Liver (tissue), 8 donors: ENCODE measurements at regions not wholly inside any gene's neighbourhood (a gene's known extent, or its start where the extent isn't known, plus 50 kb on each side); places are given as distances from the start of the nearest gene placed in this dataset.

ENCODE experiments used
- DNase-seq: peaks from one replicate; pipeline ENCODE4 v3.0.0-alpha.2; 2017; ENCODE audit warnings: low spot score
- H3K27ac ChIP-seq, 2 donors: one replicate each; pipeline ENCODE4 v1.7.0; 2013; ENCODE audit warnings: inconsistent platforms in 2 of 2, low read length in 2 of 2, control low read depth in 1 of 2, low read depth in 1 of 2, mild to moderate bottlenecking in 1 of 2
- H3K27me3 ChIP-seq, 4 donors: one replicate each; pipeline versions ENCODE4 v1.6.1 to v1.7.0; 2013; ENCODE audit warnings: low read length in 3 of 4, inconsistent platforms in 1 of 4, mild to moderate bottlenecking in 1 of 4, moderate library complexity in 1 of 4; ENCODE audit not compliant: control insufficient read depth in 4 of 4, insufficient read depth in 4 of 4
- H3K36me3 ChIP-seq, 4 donors: one replicate each; pipeline versions ENCODE4 v1.6.1 to v1.7.0; 2013; ENCODE audit warnings: low read length in 3 of 4, mild to moderate bottlenecking in 3 of 4, low read depth in 1 of 4, moderate library complexity in 1 of 4; ENCODE audit not compliant: control insufficient read depth in 4 of 4, insufficient read depth in 3 of 4
- H3K4me1 ChIP-seq, 4 donors: one replicate each; pipeline versions ENCODE4 v1.6.1 to v1.7.0; 2013; ENCODE audit warnings: low read length in 3 of 4, mild to moderate bottlenecking in 3 of 4, moderate library complexity in 1 of 4; ENCODE audit not compliant: control insufficient read depth in 4 of 4, insufficient read depth in 4 of 4
- H3K4me3 ChIP-seq, 3 donors: one replicate each; pipeline versions ENCODE4 v1.6.1 to v1.7.0; 2013; ENCODE audit warnings: low read length in 3 of 3, control low read depth in 1 of 3, low read depth in 1 of 3, mild to moderate bottlenecking in 1 of 3
- H3K9ac ChIP-seq, 2 donors: one replicate each; pipeline ENCODE4 v1.7.0; 2013; ENCODE audit warnings: low read length in 2 of 2, mild to moderate bottlenecking in 2 of 2, moderate library complexity in 2 of 2, control low read depth in 1 of 2, low read depth in 1 of 2
- H3K9me3 ChIP-seq, 4 donors: one replicate each; pipeline versions ENCODE4 v1.6.1 to v1.7.0; 2013; ENCODE audit warnings: low read length in 3 of 4; ENCODE audit not compliant: control insufficient read depth in 4 of 4
- EGR1 ChIP-seq, 2 donors: IDR thresholded peaks; 2 replicates each; pipeline ENCODE4 v1.6.1; 2016 to 2018; ENCODE audit warnings: antibody characterized with exemption in 2 of 2, low read depth in 2 of 2
- FOXA1 ChIP-seq: IDR thresholded peaks from 2 replicates; pipeline ENCODE4 v1.6.1; 2016; ENCODE audit warnings: antibody characterized with exemption
- FOXA2 ChIP-seq: IDR thresholded peaks from 2 replicates; pipeline ENCODE4 v1.6.1; 2016; ENCODE audit warnings: antibody characterized with exemption
- GABPA ChIP-seq, 2 donors: IDR thresholded peaks in 1 of 2; conservative IDR thresholded peaks in 1 of 2; 2 replicates each; pipeline ENCODE4 v1.6.1; 2016; ENCODE audit warnings: antibody characterized with exemption in 2 of 2, mild to moderate bottlenecking in 1 of 2, moderate library complexity in 1 of 2
- HNF4A ChIP-seq, 2 donors: conservative IDR thresholded peaks; 2 replicates each; pipeline ENCODE4 v1.6.1; 2016; ENCODE audit warnings: antibody characterized with exemption in 2 of 2, mild to moderate bottlenecking in 2 of 2
- HNF4G ChIP-seq: IDR thresholded peaks from 2 replicates; pipeline ENCODE4 v1.6.1; 2016; ENCODE audit warnings: antibody characterized with exemption
- JUND ChIP-seq, 2 donors: IDR thresholded peaks; 2 replicates each; pipeline ENCODE4 v1.6.1; 2016; ENCODE audit warnings: antibody characterized with exemption in 2 of 2
- RAD21 ChIP-seq, 2 donors: IDR thresholded peaks; 2 replicates each; pipeline ENCODE4 v1.6.1; 2016; ENCODE audit warnings: antibody characterized with exemption in 2 of 2, mild to moderate bottlenecking in 2 of 2
- RXRA ChIP-seq, 2 donors: IDR thresholded peaks; 2 replicates each; pipeline ENCODE4 v1.6.1; 2017 to 2018; ENCODE audit warnings: antibody characterized with exemption in 2 of 2, mild to moderate bottlenecking in 1 of 2
- SP1 ChIP-seq: IDR thresholded peaks from 2 replicates; pipeline ENCODE4 v1.6.1; 2018; ENCODE audit warnings: antibody characterized with exemption, mild to moderate bottlenecking
- WGBS: extraction: QIAGEN DNeasy Blood & Tissue Kit; methylation state at CpG from one replicate; pipeline ENCODE4 v1.1.7; 2013; 5-methylcytosine and 5-hydroxymethylcytosine counted together
- TF ChIP-seq, protein P1 (sequence below): IDR thresholded peaks from 2 replicates; pipeline ENCODE4 v1.6.1; 2016; ENCODE audit warnings: antibody characterized with exemption
- TF ChIP-seq, protein P2 (sequence below): IDR thresholded peaks from 2 replicates; pipeline ENCODE4 v1.6.1; 2016; ENCODE audit warnings: antibody characterized with exemption
- TF ChIP-seq, protein P3 (sequence below): fragments of 150-350 bp; IDR thresholded peaks from 2 replicates; pipeline ENCODE4 v1.5.1; 2017; ENCODE audit warnings: improper control_type of control experiment, low read depth, low read length; ENCODE audit not compliant: missing input control
- donor health status: healthy.
- donor health status: healthy.
- donor health status: healthy.
- donor health status: healthy.
- donor health status: healthy.

- H3K4me1 ChIP-seq, result no peaks in the 10 kb centered on the region
- no peaks in the 10 kb centered on the region for H3K9me3 ChIP-seq
- no peak for TF ChIP-seq SP1
- TF ChIP-seq HNF4A (conservative IDR thresholded peaks at IDR 0.05), result no peak
- no peak for TF ChIP-seq FOXA1
- TF ChIP-seq, protein P1, sequence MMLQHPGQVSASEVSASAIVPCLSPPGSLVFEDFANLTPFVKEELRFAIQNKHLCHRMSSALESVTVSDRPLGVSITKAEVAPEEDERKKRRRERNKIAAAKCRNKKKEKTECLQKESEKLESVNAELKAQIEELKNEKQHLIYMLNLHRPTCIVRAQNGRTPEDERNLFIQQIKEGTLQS, result no peak
- no peak for TF ChIP-seq GABPA (IDR thresholded peaks at IDR 0.05 in 1 of 2, conservative IDR thresholded peaks at IDR 0.05 in 1 of 2)
- no peak for TF ChIP-seq FOXA2
- TF ChIP-seq RAD21 (IDR thresholded peaks at IDR 0.05), result no peak
- TF ChIP-seq RXRA (IDR thresholded peaks at IDR 0.05), result no peak
- no peak for TF ChIP-seq JUND (IDR thresholded peaks at IDR 0.05)
- TF ChIP-seq EGR1 (IDR thresholded peaks at IDR 0.05; ENCODE audit: low read depth in 2 of 2), result no peak
- TF ChIP-seq, protein P2, sequence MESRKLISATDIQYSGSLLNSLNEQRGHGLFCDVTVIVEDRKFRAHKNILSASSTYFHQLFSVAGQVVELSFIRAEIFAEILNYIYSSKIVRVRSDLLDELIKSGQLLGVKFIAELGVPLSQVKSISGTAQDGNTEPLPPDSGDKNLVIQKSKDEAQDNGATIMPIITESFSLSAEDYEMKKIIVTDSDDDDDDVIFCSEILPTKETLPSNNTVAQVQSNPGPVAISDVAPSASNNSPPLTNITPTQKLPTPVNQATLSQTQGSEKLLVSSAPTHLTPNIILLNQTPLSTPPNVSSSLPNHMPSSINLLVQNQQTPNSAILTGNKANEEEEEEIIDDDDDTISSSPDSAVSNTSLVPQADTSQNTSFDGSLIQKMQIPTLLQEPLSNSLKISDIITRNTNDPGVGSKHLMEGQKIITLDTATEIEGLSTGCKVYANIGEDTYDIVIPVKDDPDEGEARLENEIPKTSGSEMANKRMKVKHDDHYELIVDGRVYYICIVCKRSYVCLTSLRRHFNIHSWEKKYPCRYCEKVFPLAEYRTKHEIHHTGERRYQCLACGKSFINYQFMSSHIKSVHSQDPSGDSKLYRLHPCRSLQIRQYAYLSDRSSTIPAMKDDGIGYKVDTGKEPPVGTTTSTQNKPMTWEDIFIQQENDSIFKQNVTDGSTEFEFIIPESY, result no peak
- H3K36me3 ChIP-seq, result no peaks in the 10 kb centered on the region
- H3K27me3 ChIP-seq, result no peaks in the 10 kb centered on the region
- H3K27ac ChIP-seq, result no peak overlapping the region
- no peak for DNase-seq
- WGBS, result 50% methylated on average over 7 of the region's 7 CpGs
- H3K9ac ChIP-seq, result no peak overlapping the region
- H3K4me3 ChIP-seq, result no peak overlapping the region
Observed at GRCh38 chr18:10140461-10141282, 226.9 kb downstream of the VAPA start.

- Histone ChIP-seq H3K27me3 (no peaks in the 10 kb centered on the region), H3K9ac (no peak overlapping the region), H3K4me3 (no peak overlapping the region), H3K4me1 (no peaks in the 10 kb centered on the region), H3K9me3 (no peaks in the 10 kb centered on the region), H3K27ac (no peak overlapping the region), H3K36me3 (no peaks in the 10 kb centered on the region)
- no peak for DNase-seq
- TF ChIP-seq FOXA1, result no peak
- 78% methylated on average over 7 of the region's 7 CpGs for WGBS
Observed at GRCh38 chr18:10141559-10141958, 227.7 kb downstream of the VAPA start.

DNA sequence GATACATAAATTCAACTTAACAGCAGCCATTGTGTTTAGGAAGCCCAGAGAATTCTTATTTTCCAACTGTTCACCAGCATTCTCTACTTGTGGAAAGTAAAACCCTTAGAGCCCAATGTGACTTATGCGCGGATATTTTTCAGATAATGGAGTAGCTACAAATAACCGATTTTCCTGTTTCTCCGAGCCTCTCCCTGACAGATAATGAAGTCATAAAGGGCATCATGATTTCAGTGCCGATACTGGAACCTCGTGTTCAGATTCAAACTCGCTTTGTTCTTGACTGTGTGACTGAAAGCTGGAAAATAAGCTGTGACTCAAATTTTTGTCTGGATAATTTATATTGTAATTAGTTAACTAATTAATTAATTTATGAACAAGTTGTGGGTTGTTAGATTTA is 228.2 kb downstream of the VAPA start:
- Histone ChIP-seq H3K9me3 (no peaks in the 10 kb centered on the region), H3K27me3 (no peaks in the 10 kb centered on the region), H3K36me3 (no peaks in the 10 kb centered on the region), H3K9ac (no peak overlapping the region), H3K27ac (no peak overlapping the region), H3K4me3 (no peak overlapping the region), H3K4me1 (no peaks in the 10 kb centered on the region)
- no peak for TF ChIP-seq JUND (IDR thresholded peaks at IDR 0.05)
- TF ChIP-seq, protein P3, sequence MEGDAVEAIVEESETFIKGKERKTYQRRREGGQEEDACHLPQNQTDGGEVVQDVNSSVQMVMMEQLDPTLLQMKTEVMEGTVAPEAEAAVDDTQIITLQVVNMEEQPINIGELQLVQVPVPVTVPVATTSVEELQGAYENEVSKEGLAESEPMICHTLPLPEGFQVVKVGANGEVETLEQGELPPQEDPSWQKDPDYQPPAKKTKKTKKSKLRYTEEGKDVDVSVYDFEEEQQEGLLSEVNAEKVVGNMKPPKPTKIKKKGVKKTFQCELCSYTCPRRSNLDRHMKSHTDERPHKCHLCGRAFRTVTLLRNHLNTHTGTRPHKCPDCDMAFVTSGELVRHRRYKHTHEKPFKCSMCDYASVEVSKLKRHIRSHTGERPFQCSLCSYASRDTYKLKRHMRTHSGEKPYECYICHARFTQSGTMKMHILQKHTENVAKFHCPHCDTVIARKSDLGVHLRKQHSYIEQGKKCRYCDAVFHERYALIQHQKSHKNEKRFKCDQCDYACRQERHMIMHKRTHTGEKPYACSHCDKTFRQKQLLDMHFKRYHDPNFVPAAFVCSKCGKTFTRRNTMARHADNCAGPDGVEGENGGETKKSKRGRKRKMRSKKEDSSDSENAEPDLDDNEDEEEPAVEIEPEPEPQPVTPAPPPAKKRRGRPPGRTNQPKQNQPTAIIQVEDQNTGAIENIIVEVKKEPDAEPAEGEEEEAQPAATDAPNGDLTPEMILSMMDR, result no peak
- no peak for TF ChIP-seq FOXA2
- no peak for TF ChIP-seq EGR1 (IDR thresholded peaks at IDR 0.05; ENCODE audit: low read depth in 2 of 2)
- TF ChIP-seq, protein P2, result no peak
- TF ChIP-seq FOXA1, result no peak
- TF ChIP-seq HNF4G, result no peak
- no peak for TF ChIP-seq HNF4A (conservative IDR thresholded peaks at IDR 0.05)
- 75% methylated on average over 7 of the region's 7 CpGs for WGBS
- no peak for DNase-seq
